ENCODE measurements at regions not wholly inside any gene's neighbourhood (a gene's known extent, or its start where the extent isn't known, plus 50 kb on each side); places are given as distances from the start of the nearest gene placed in this dataset.
"Not testable (repeated sequence)": the region's sequence is repeated elsewhere in the genome, so short reads cannot be mapped to it uniquely, and the experiment has no call there.

GRCh38 chr19:30682146-30682998, 310.2 kb downstream of the ZNF536 start:
- DNase-seq (ENCODE audit: low spot score), result no peak

GRCh38 chr19:30681162-30682100, 309.2 kb downstream of the ZNF536 start:
- DNase-seq (ENCODE audit: low spot score), result no peak

- not testable (repeated sequence) for DNase-seq (ENCODE audit: low spot score)
These were observed 308.2 kb downstream of the ZNF536 start for GRCh38 chr19:30680399-30680798.

GRCh38 chr19:30679789-30680188, 307.6 kb downstream of the ZNF536 start:
- no peak for DNase-seq (ENCODE audit: low spot score)

GRCh38 chr19:30679153-30679702, 307.0 kb downstream of the ZNF536 start:
- no peak for DNase-seq (ENCODE audit: low spot score)

GRCh38 chr19:30678168-30678567, 306.0 kb downstream of the ZNF536 start:
- no peak for DNase-seq (ENCODE audit: low spot score)

- DNase-seq (ENCODE audit: low spot score), result no peak
These were observed 305.5 kb downstream of the ZNF536 start for GRCh38 chr19:30677702-30678101.

GRCh38 chr19:30676990-30677679, 305.0 kb downstream of the ZNF536 start:
- no peak for DNase-seq (ENCODE audit: low spot score)

GRCh38 chr19:30675086-30675485, 302.9 kb downstream of the ZNF536 start:
- no peak for DNase-seq (ENCODE audit: low spot score)

- no peak for DNase-seq (ENCODE audit: low spot score)
These were observed 302.5 kb downstream of the ZNF536 start for GRCh38 chr19:30674656-30675055.

GRCh38 chr19:30673336-30673735, 301.2 kb downstream of the ZNF536 start:
- DNase-seq (ENCODE audit: low spot score), result no peak

GRCh38 chr19:30672926-30673325, 300.7 kb downstream of the ZNF536 start:
- no peak for DNase-seq (ENCODE audit: low spot score)

- DNase-seq (ENCODE audit: low spot score), result no peak
These were observed 299.5 kb downstream of the ZNF536 start for GRCh38 chr19:30671622-30672051.

GRCh38 chr19:30671367-30671619, 299.1 kb downstream of the ZNF536 start:
- no peak for DNase-seq (ENCODE audit: low spot score)

GRCh38 chr19:30670562-30671366, 298.6 kb downstream of the ZNF536 start:
- no peak for DNase-seq (ENCODE audit: low spot score)

- no peak for DNase-seq (ENCODE audit: low spot score)
These were observed 297.8 kb downstream of the ZNF536 start for GRCh38 chr19:30670011-30670329.

- peak; percentile 57 for DNase-seq (ENCODE audit: low spot score)
These were observed 297.3 kb downstream of the ZNF536 start for GRCh38 chr19:30669329-30670010.

- DNase-seq (ENCODE audit: low spot score), result no peak
These were observed 296.5 kb downstream of the ZNF536 start for GRCh38 chr19:30668521-30669155.

GRCh38 chr19:30667746-30668145, 295.6 kb downstream of the ZNF536 start:
- DNase-seq (ENCODE audit: low spot score), result no peak

- no peak for DNase-seq (ENCODE audit: low spot score)
These were observed 295.0 kb downstream of the ZNF536 start for GRCh38 chr19:30667227-30667626.
